ENCODE measurements at regions not wholly inside any gene's neighbourhood (a gene's known extent, or its start where the extent isn't known, plus 50 kb on each side); places are given as distances from the start of the nearest gene placed in this dataset.

- no peak for DNase-seq
Observed at GRCh38 chr2:240347373-240347940, 88.0 kb upstream of the GPC1 start.

- no peak for DNase-seq
Observed at GRCh38 chr2:240347949-240348500, 87.4 kb upstream of the GPC1 start.

GRCh38 chr2:240348522-240348921 lies 86.9 kb upstream of the GPC1 start:
- no peak for DNase-seq

GRCh38 chr2:240349133-240350005 lies 86.1 kb upstream of the GPC1 start:
- DNase-seq = no peak

GRCh38 chr2:240350006-240350355 lies 85.5 kb upstream of the GPC1 start:
- no peak for DNase-seq

GRCh38 chr2:240350696-240351087 lies 84.8 kb upstream of the GPC1 start:
- no peak for DNase-seq

GRCh38 chr2:240351088-240351741 lies 84.2 kb upstream of the GPC1 start:
- DNase-seq = no peak

GRCh38 chr2:240351826-240352426 lies 83.5 kb upstream of the GPC1 start:
- no peak for DNase-seq

GRCh38 chr2:240353086-240353798 lies 82.2 kb upstream of the GPC1 start:
- DNase-seq = no peak

GRCh38 chr2:240353944-240354343 lies 81.5 kb upstream of the GPC1 start:
- DNase-seq = no peak

GRCh38 chr2:240355001-240355891 lies 80.2 kb upstream of the GPC1 start:
- no peak for DNase-seq

- no peak for DNase-seq
Observed at GRCh38 chr2:240355962-240356361, 79.5 kb upstream of the GPC1 start.

- no peak for DNase-seq
Observed at GRCh38 chr2:240356700-240357640, 78.5 kb upstream of the GPC1 start.

- DNase-seq = no peak
Observed at GRCh38 chr2:240357641-240358012, 77.8 kb upstream of the GPC1 start.

GRCh38 chr2:240358080-240358479 lies 77.4 kb upstream of the GPC1 start:
- no peak for DNase-seq

GRCh38 chr2:240358821-240359397 lies 76.6 kb upstream of the GPC1 start:
- no peak for DNase-seq

- no peak for DNase-seq
Observed at GRCh38 chr2:240359695-240360094, 75.8 kb upstream of the GPC1 start.

GRCh38 chr2:240360645-240361475 lies 74.6 kb upstream of the GPC1 start:
- DNase-seq = no peak

- no peak for DNase-seq
Observed at GRCh38 chr2:240362216-240362755, 73.2 kb upstream of the GPC1 start.
